HEK293T (cell line): ENCODE measurements at regions not wholly inside any gene's neighbourhood (a gene's known extent, or its start where the extent isn't known, plus 50 kb on each side); places are given as distances from the start of the nearest gene placed in this dataset.

Source experiments
- ARNT ChIP-seq: fragments of 450-650 bp; IDR thresholded peaks from 2 replicates; pipeline ENCODE4 v1.6.1; 2017; ENCODE audit warnings: mild to moderate bottlenecking
- TARDBP ChIP-seq: fragments of 450-650 bp; IDR thresholded peaks from 2 replicates; pipeline ENCODE4 v1.6.1; 2016

DNA sequence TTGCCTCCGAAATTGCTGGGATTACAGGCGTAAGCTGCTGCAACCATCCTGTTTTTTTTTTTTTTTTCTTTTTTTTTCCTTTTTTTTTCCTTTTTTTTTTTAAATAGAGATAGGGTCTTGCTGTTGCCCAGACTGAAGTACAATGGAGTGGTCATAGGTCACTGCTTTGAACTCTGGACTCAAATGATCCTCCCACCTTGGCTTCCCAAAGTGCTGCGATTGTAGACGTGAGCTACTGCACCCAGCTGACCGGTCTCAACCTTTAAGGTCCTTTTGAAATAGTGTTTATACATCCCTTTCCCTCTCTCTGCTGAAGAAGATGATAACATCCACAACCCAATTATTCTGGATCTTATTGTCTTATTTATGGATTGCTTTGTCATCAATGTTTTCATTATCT, 548.7 kb downstream of the GBA3 start:
- TF ChIP-seq TARDBP (no peak), ARNT (no peak)
